ENCODE measurements at regions not wholly inside any gene's neighbourhood (a gene's known extent, or its start where the extent isn't known, plus 50 kb on each side); places are given as distances from the start of the nearest gene placed in this dataset.
"Not testable (repeated sequence)": the region's sequence is repeated elsewhere in the genome, so short reads cannot be mapped to it uniquely, and the experiment has no call there.

GRCh38 chr4:120318196-120318846 is 251.7 kb upstream of the MAD2L1 start:
- H3K9me3 Mint-ChIP-seq: no peaks in the 10 kb centered on the region
- H3K4me1 Mint-ChIP-seq: no peaks in the 10 kb centered on the region
- H3K27me3 Mint-ChIP-seq: no peaks in the 10 kb centered on the region
- no peak for ATAC-seq
- no peak overlapping the region for H3K27ac Mint-ChIP-seq
- H3K4me3 Mint-ChIP-seq: no peak overlapping the region
- no peak for DNase-seq

GRCh38 chr4:120317713-120318112 is 251.1 kb upstream of the MAD2L1 start:
- ATAC-seq (no peak), DNase-seq (no peak)
- no peak overlapping the region for H3K4me3 Mint-ChIP-seq
- H3K9me3 Mint-ChIP-seq: no peaks in the 10 kb centered on the region
- H3K27me3 Mint-ChIP-seq: no peaks in the 10 kb centered on the region
- no peak overlapping the region for H3K27ac Mint-ChIP-seq
- no peaks in the 10 kb centered on the region for H3K4me1 Mint-ChIP-seq

GRCh38 chr4:120316416-120316815 is 249.8 kb upstream of the MAD2L1 start:
- Mint-ChIP-seq H3K27me3 (no peaks in the 10 kb centered on the region), H3K4me1 (no peaks in the 10 kb centered on the region), H3K27ac (no peak overlapping the region), H3K4me3 (no peak overlapping the region), H3K9me3 (no peaks in the 10 kb centered on the region)
- DNase-seq (no peak), ATAC-seq (no peak)

- H3K27ac Mint-ChIP-seq: no peak overlapping the region
- DNase-seq (no peak), ATAC-seq (no peak)
- H3K9me3 Mint-ChIP-seq: peaks cover 0 to 7% of the 10 kb centered on the region in 2 donors
- H3K27me3 Mint-ChIP-seq: peaks cover 7% of the 10 kb centered on the region
- no peak overlapping the region for H3K4me3 Mint-ChIP-seq
- no peaks in the 10 kb centered on the region for H3K4me1 Mint-ChIP-seq
Measured at GRCh38 chr4:120314969-120315368, 248.3 kb upstream of the MAD2L1 start.

- peak overlapping the region in 1 of 2 donors; percentile 61 for H3K27ac Mint-ChIP-seq
- no peaks in the 10 kb centered on the region for H3K27me3 Mint-ChIP-seq
- ATAC-seq (no peak), DNase-seq (no peak)
- no peak overlapping the region for H3K4me3 Mint-ChIP-seq
- H3K4me1 Mint-ChIP-seq: no peaks in the 10 kb centered on the region
- peaks cover 0 to 9% of the 10 kb centered on the region in 2 donors for H3K9me3 Mint-ChIP-seq
Measured at GRCh38 chr4:120304801-120305200, 238.2 kb upstream of the MAD2L1 start.

- no peaks in the 10 kb centered on the region for H3K9me3 Mint-ChIP-seq
- H3K4me3 Mint-ChIP-seq: no peak overlapping the region
- peaks cover 11% of the 10 kb centered on the region for H3K27me3 Mint-ChIP-seq
- H3K27ac Mint-ChIP-seq: no peak overlapping the region
- DNase-seq (no peak), ATAC-seq (no peak)
- no peaks in the 10 kb centered on the region for H3K4me1 Mint-ChIP-seq
Measured at GRCh38 chr4:120299631-120300030, 233.0 kb upstream of the MAD2L1 start.

GRCh38 chr4:120293341-120293740 is 226.7 kb upstream of the MAD2L1 start:
- H3K27ac Mint-ChIP-seq: no peak overlapping the region
- no peaks in the 10 kb centered on the region for H3K27me3 Mint-ChIP-seq
- ATAC-seq (no peak), DNase-seq (no peak)
- H3K4me3 Mint-ChIP-seq: no peak overlapping the region
- H3K9me3 Mint-ChIP-seq: no peaks in the 10 kb centered on the region
- no peaks in the 10 kb centered on the region for H3K4me1 Mint-ChIP-seq

- Mint-ChIP-seq H3K4me1 (no peaks in the 10 kb centered on the region), H3K9me3 (no peaks in the 10 kb centered on the region), H3K27ac (no peak overlapping the region), H3K4me3 (no peak overlapping the region), H3K27me3 (no peaks in the 10 kb centered on the region)
- ATAC-seq (no peak), DNase-seq (no peak)
Measured at GRCh38 chr4:120291541-120291940, 224.9 kb upstream of the MAD2L1 start.

GRCh38 chr4:120290553-120290952 is 223.9 kb upstream of the MAD2L1 start:
- H3K9me3 Mint-ChIP-seq: no peaks in the 10 kb centered on the region
- no peak overlapping the region for H3K4me3 Mint-ChIP-seq
- H3K27ac Mint-ChIP-seq: no peak overlapping the region
- ATAC-seq: no peak
- no peaks in the 10 kb centered on the region for H3K4me1 Mint-ChIP-seq
- DNase-seq: no peak
- H3K27me3 Mint-ChIP-seq: no peaks in the 10 kb centered on the region

GRCh38 chr4:120286813-120287212 is 220.2 kb upstream of the MAD2L1 start:
- no peak for ATAC-seq
- Mint-ChIP-seq H3K9me3 (no peaks in the 10 kb centered on the region), H3K4me3 (no peak overlapping the region), H3K27me3 (no peaks in the 10 kb centered on the region), H3K27ac (no peak overlapping the region), H3K4me1 (no peaks in the 10 kb centered on the region)
- no peak for DNase-seq

GRCh38 chr4:120281581-120281980 is 214.9 kb upstream of the MAD2L1 start:
- ATAC-seq: no peak
- H3K9me3 Mint-ChIP-seq: no peaks in the 10 kb centered on the region
- no peak for DNase-seq
- H3K4me3 Mint-ChIP-seq: no peak overlapping the region
- H3K4me1 Mint-ChIP-seq: no peaks in the 10 kb centered on the region
- no peak overlapping the region for H3K27ac Mint-ChIP-seq
- no peaks in the 10 kb centered on the region for H3K27me3 Mint-ChIP-seq

GRCh38 chr4:120277391-120277790 is 210.7 kb upstream of the MAD2L1 start:
- H3K4me3 Mint-ChIP-seq: no peak overlapping the region
- DNase-seq: no peak
- peaks cover under 1 to 1% of the 10 kb centered on the region in 2 donors for H3K9me3 Mint-ChIP-seq
- H3K4me1 Mint-ChIP-seq: no peaks in the 10 kb centered on the region
- no peaks in the 10 kb centered on the region for H3K27me3 Mint-ChIP-seq
- no peak overlapping the region for H3K27ac Mint-ChIP-seq
- ATAC-seq: no peak

- H3K9me3 Mint-ChIP-seq: no peaks in the 10 kb centered on the region
- DNase-seq (no peak), ATAC-seq (no peak)
- no peak overlapping the region for H3K27ac Mint-ChIP-seq
- H3K27me3 Mint-ChIP-seq: no peaks in the 10 kb centered on the region
- no peaks in the 10 kb centered on the region for H3K4me1 Mint-ChIP-seq
- H3K4me3 Mint-ChIP-seq: no peak overlapping the region
Measured at GRCh38 chr4:120266602-120267001, 200.0 kb upstream of the MAD2L1 start.

- H3K4me1 Mint-ChIP-seq: no peaks in the 10 kb centered on the region
- no peak overlapping the region for H3K4me3 Mint-ChIP-seq
- no peak overlapping the region for H3K27ac Mint-ChIP-seq
- ATAC-seq (no peak), DNase-seq (no peak)
- H3K9me3 Mint-ChIP-seq: no peaks in the 10 kb centered on the region
- H3K27me3 Mint-ChIP-seq: no peaks in the 10 kb centered on the region
Measured at GRCh38 chr4:120263618-120264017, 197.0 kb upstream of the MAD2L1 start.

GRCh38 chr4:120261117-120261516 is 194.5 kb upstream of the MAD2L1 start:
- ATAC-seq (no peak), DNase-seq (no peak)
- peaks cover 4 to 5% of the 10 kb centered on the region in 2 donors for H3K9me3 Mint-ChIP-seq
- H3K4me3 Mint-ChIP-seq: no peak overlapping the region
- H3K27ac Mint-ChIP-seq: no peak overlapping the region
- no peaks in the 10 kb centered on the region for H3K27me3 Mint-ChIP-seq
- H3K4me1 Mint-ChIP-seq: no peaks in the 10 kb centered on the region

GRCh38 chr4:120256112-120256775 is 189.6 kb upstream of the MAD2L1 start:
- not testable (repeated sequence) for H3K4me1 Mint-ChIP-seq, H3K27me3 Mint-ChIP-seq, DNase-seq, ATAC-seq, H3K27ac Mint-ChIP-seq, H3K4me3 Mint-ChIP-seq
- peaks cover 5 to 11% of the 10 kb centered on the region in 2 donors for H3K9me3 Mint-ChIP-seq
